Activated B cell treated with CpG ODN at 0.5 μM for 24 hours (primary cell): ENCODE measurements at regions not wholly inside any gene's neighbourhood (a gene's known extent, or its start where the extent isn't known, plus 50 kb on each side); places are given as distances from the start of the nearest gene placed in this dataset.

ENCODE experiments used
- ATAC-seq: fragments of 200-7000 bp; cut with Tn5 transposase; one replicate; pipeline ENCODE4 v1.10.0; 2021; ENCODE audit warnings: low read depth, mild to moderate bottlenecking, moderate library complexity
- CTCF ChIA-PET: fragments of 350-600 bp; sonication (Branson Sonifier 250); formaldehyde crosslinking; loops from one replicate; lab custom pipeline; 2021; ENCODE audit warnings: antibody characterized with exemption; lab: Charles Lee
- POLR2A ChIA-PET: fragments of 350-600 bp; sonication (Branson Sonifier 250); formaldehyde crosslinking; loops from one replicate; lab custom pipeline; 2021; ENCODE audit warnings: antibody characterized with exemption; lab: Charles Lee
- DNase-seq: peaks from one replicate; pipeline ENCODE4 v3.0.0; 2022
- H3K27ac Mint-ChIP-seq: one replicate; pipeline ENCODE4 v1.8.0; 2020; ENCODE audit warnings: mixed read lengths
- H3K27me3 Mint-ChIP-seq: one replicate; pipeline ENCODE4 v1.8.0; 2021; ENCODE audit warnings: mixed read lengths
- H3K36me3 Mint-ChIP-seq: one replicate; pipeline ENCODE4 v1.8.0; 2021; ENCODE audit warnings: low read depth, mixed read lengths
- H3K4me1 Mint-ChIP-seq: one replicate; pipeline ENCODE4 v1.8.0; 2021; ENCODE audit warnings: mixed read lengths
- H3K4me3 Mint-ChIP-seq: one replicate; pipeline ENCODE4 v1.8.0; 2020; ENCODE audit warnings: mild to moderate bottlenecking, mixed read lengths
- H3K9me3 Mint-ChIP-seq: one replicate; pipeline ENCODE4 v1.8.0; 2020; ENCODE audit warnings: mixed read lengths
- CTCF ChIP-seq: fragments of 200-600 bp; IDR thresholded peaks from one replicate; pipeline ENCODE4 v1.8.0; 2022; ENCODE audit warnings: antibody characterized with exemption, mild to moderate bottlenecking
- intact Hi-C: fragments of 100-400 bp; cut with micrococcal nuclease; formaldehyde crosslinking; loops from one replicate; pipeline ENCODE4 v1.15.1; 2024

GRCh38 chr18:40006634-40007033 lies 1948.4 kb upstream of the PIK3C3 start:
- Mint-ChIP-seq H3K27me3 (no peaks in the 10 kb centered on the region), H3K4me1 (no peaks in the 10 kb centered on the region), H3K4me3 (no peak overlapping the region), H3K36me3 (no peaks in the 10 kb centered on the region), H3K9me3 (peaks cover 4% of the 10 kb centered on the region), H3K27ac (no peak overlapping the region)
- ATAC-seq: no peak
- no peak for TF ChIP-seq CTCF
- intact Hi-C loops: no loop called here
- CTCF ChIA-PET: interaction anchor here (0.6 kb wide), 1 partner anchor 411 kb away, joined by 3 read pairs; no protein-coding TSS in a partner anchor
- POLR2A ChIA-PET: no interaction called here
- no peak for DNase-seq

GRCh38 chr18:40004246-40004645 lies 1950.8 kb upstream of the PIK3C3 start:
- POLR2A ChIA-PET: no interaction called here
- no peak for TF ChIP-seq CTCF
- intact Hi-C loops: no loop called here
- no peaks in the 10 kb centered on the region for H3K27me3 Mint-ChIP-seq
- ATAC-seq (no peak), DNase-seq (no peak)
- no peaks in the 10 kb centered on the region for H3K36me3 Mint-ChIP-seq
- H3K9me3 Mint-ChIP-seq: peaks cover 4% of the 10 kb centered on the region
- no peak overlapping the region for H3K27ac Mint-ChIP-seq
- H3K4me3 Mint-ChIP-seq: no peak overlapping the region
- CTCF ChIA-PET: no interaction called here
- no peaks in the 10 kb centered on the region for H3K4me1 Mint-ChIP-seq

GRCh38 chr18:39998317-39998716 lies 1956.7 kb upstream of the PIK3C3 start:
- H3K27me3 Mint-ChIP-seq: no peaks in the 10 kb centered on the region
- intact Hi-C loops: no loop called here
- ATAC-seq (no peak), DNase-seq (no peak)
- peaks cover 3% of the 10 kb centered on the region for H3K9me3 Mint-ChIP-seq
- H3K4me1 Mint-ChIP-seq: no peaks in the 10 kb centered on the region
- CTCF ChIA-PET: no interaction called here
- no peak for TF ChIP-seq CTCF
- POLR2A ChIA-PET: no interaction called here
- H3K27ac Mint-ChIP-seq: no peak overlapping the region
- no peak overlapping the region for H3K4me3 Mint-ChIP-seq
- H3K36me3 Mint-ChIP-seq: no peaks in the 10 kb centered on the region

- Mint-ChIP-seq H3K4me3 (no peak overlapping the region), H3K27ac (no peak overlapping the region), H3K9me3 (peaks cover 7% of the 10 kb centered on the region), H3K36me3 (no peaks in the 10 kb centered on the region), H3K4me1 (no peaks in the 10 kb centered on the region), H3K27me3 (no peaks in the 10 kb centered on the region)
- ATAC-seq (no peak), DNase-seq (no peak)
- CTCF ChIA-PET: no interaction called here
- TF ChIP-seq CTCF: no peak
- intact Hi-C loops: no loop called here
- POLR2A ChIA-PET: no interaction called here
Observed at GRCh38 chr18:39994498-39994897, 1960.5 kb upstream of the PIK3C3 start.

GRCh38 chr18:39991696-39992265 lies 1963.3 kb upstream of the PIK3C3 start:
- no peak for DNase-seq
- Mint-ChIP-seq H3K27ac (no peak overlapping the region), H3K27me3 (no peaks in the 10 kb centered on the region), H3K36me3 (no peaks in the 10 kb centered on the region), H3K4me1 (no peaks in the 10 kb centered on the region), H3K4me3 (no peak overlapping the region), H3K9me3 (peaks cover 7% of the 10 kb centered on the region)
- ATAC-seq: no peak
- intact Hi-C loops: no loop called here
- ChIA-PET POLR2A (no interaction called here), CTCF (no interaction called here)
- TF ChIP-seq CTCF: no peak
